OCI-LY1 (cell line): ENCODE measurements at regions not wholly inside any gene's neighbourhood (a gene's known extent, or its start where the extent isn't known, plus 50 kb on each side); places are given as distances from the start of the nearest gene placed in this dataset.
"Not testable (repeated sequence)": the region's sequence is repeated elsewhere in the genome, so short reads cannot be mapped to it uniquely, and the experiment has no call there.

Source experiments
- CTCF ChIP-seq: fragments of 200-600 bp; sonication (generic), shearing (Covaris generic); IDR thresholded peaks from 2 replicates; pipeline ENCODE4 v1.5.1; 2017; ENCODE audit warnings: mild to moderate bottlenecking, antibody characterized with exemption, low read length, moderate library complexity, mixed read lengths
- EZH2 ChIP-seq: fragments of 200-600 bp; sonication (generic), shearing (Covaris generic); IDR thresholded peaks from 2 replicates; pipeline ENCODE4 v1.8.0; 2017; ENCODE audit warnings: borderline replicate concordance, mixed run types, mild to moderate bottlenecking, antibody characterized with exemption, low read length, moderate library complexity, mixed read lengths

- not testable (repeated sequence) for TF ChIP-seq CTCF, EZH2
These were observed 148.8 kb downstream of the PCDH20 start for GRCh38 chr13:61266896-61267295.
